Heart right ventricle (tissue), 16 donors: ENCODE measurements at regions not wholly inside any gene's neighbourhood (a gene's known extent, or its start where the extent isn't known, plus 50 kb on each side); places are given as distances from the start of the nearest gene placed in this dataset.

Experiments used
- ATAC-seq, 8 donors: fragments of 200-7000 bp; cut with Tn5 transposase; one replicate each; pipeline ENCODE4 v1.9.1; 2020; ENCODE audit warnings: mild to moderate bottlenecking in 8 of 8, moderate library complexity in 8 of 8, moderate number of reproducible peaks in 1 of 8
- DNase-seq, 2 donors: peaks; one replicate each; pipeline ENCODE4 v3.0.0-alpha.2; 2020
- H3K27ac ChIP-seq, 10 donors: fragments of 200-600 bp; sonication (generic) in 2 of 10; one replicate each; pipeline versions ENCODE4 v1.5.0 to v1.8.0; 2020 to 2022; ENCODE audit warnings: mild to moderate bottlenecking in 3 of 10
- H3K27me3 ChIP-seq, 7 donors: fragments of 200-600 bp; one replicate each; pipeline ENCODE4 v1.8.0; 2021 to 2022; ENCODE audit warnings: mild to moderate bottlenecking in 2 of 7
- H3K36me3 ChIP-seq, 9 donors: fragments of 200-600 bp; sonication (generic) in 1 of 9; one replicate each; pipeline versions ENCODE4 v1.5.0 to v1.8.0; 2020 to 2022; ENCODE audit warnings: mild to moderate bottlenecking in 2 of 9
- H3K4me1 ChIP-seq, 9 donors: fragments of 200-600 bp; sonication (generic) in 1 of 9; one replicate each; pipeline versions ENCODE4 v1.5.0 to v1.8.0; 2020 to 2022; ENCODE audit warnings: mild to moderate bottlenecking in 4 of 9
- H3K4me3 ChIP-seq, 10 donors: fragments of 200-600 bp; sonication (generic) in 2 of 10; one replicate each; pipeline versions ENCODE4 v1.5.0 to v1.8.0; 2020 to 2022; ENCODE audit warnings: mild to moderate bottlenecking in 7 of 10, moderate library complexity in 2 of 10
- H3K9me3 ChIP-seq, 11 donors: fragments of 200-600 bp in 10 of 11; sonication (generic) in 2 of 11; one replicate each; pipeline versions ENCODE4 v1.5.0 to v1.8.0; 2013 to 2022; ENCODE audit warnings: mild to moderate bottlenecking in 2 of 11, control low read depth in 1 of 11, moderate library complexity in 1 of 11
- CTCF ChIP-seq, 9 donors: fragments of 200-600 bp; sonication (generic) in 2 of 9; IDR thresholded peaks; one replicate each; pipeline versions ENCODE4 v1.5.0 to v1.8.0; 2021 to 2022; ENCODE audit warnings: antibody characterized with exemption in 9 of 9, mild to moderate bottlenecking in 5 of 9, moderate library complexity in 1 of 9
- WGBS, 2 donors: extraction: QIAGEN DNeasy Blood & Tissue Kit; methylation state at CpG; one replicate each; pipeline ENCODE4 v1.1.7; 2013; ENCODE audit warnings: inconsistent platforms in 1 of 2; 5-methylcytosine and 5-hydroxymethylcytosine counted together
- intact Hi-C, 10 donors: fragments of 100-400 bp; cut with DNase I; formaldehyde crosslinking; loops; one replicate each; pipeline versions ENCODE4 v1.11.1 to v1.14.2; 2022
- donor health status: Arrhythmogenic right ventricular cardiomyopathy.
- donor health status: ischemic (EF 13 %, LVEDD 7.1; RV severe dilation, severe dysfunction).
- donor health status: healthy with polysubstance abuse.
- donor health status: DM: no; HTN: yes; CAD: no.
- donor health status: DM: no; HTN: no; CAD: no.
- donor health status: ischemic (EF 25% LVEDD 6.9; RV normal size, moderate dysfunction).
- donor health status: ischemic (EF 25% LVEDD 5.7; RV mildly dilated, moderate dysfunction).
- donor health status: healthy.
- donor health status: DM: yes; HTN: yes; CAD: no.
- donor health status: Ischemic cardiomyopathy.
- donor health status: ischemic (EF 35%, LVEDD 5.7; RV mildly dilated, moderate dysfunction).
- donor health status: nonischemic (EF 11% LVEDD 7.7; RV severe dilation, severe dysfunction).
- donor health status: DM: yes; HTN: yes; CAD: no.
- donor health status: PGD.
- donor health status: ischemic (EF 29% LVEDD 5.4; RV normal size, mild dysfunction).
- donor health status: nonischemic (EF 23%, LVEDD 6.1; RV moderate dilation, normal function).

GRCh38 chr18:41036346-41036745, 918.7 kb upstream of the PIK3C3 start:
- peaks cover 0 to 15% (median 0%) of the 10 kb centered on the region in 11 donors for H3K9me3 ChIP-seq
- ATAC-seq, result no peak
- no peaks in the 10 kb centered on the region for H3K27me3 ChIP-seq
- no peak for DNase-seq
- no peak for TF ChIP-seq CTCF (IDR thresholded peaks at IDR 0.05)
- no peak overlapping the region for H3K4me3 ChIP-seq
- no peaks in the 10 kb centered on the region for H3K4me1 ChIP-seq
- intact Hi-C loops, result no loop called here
- 93 to 95% methylated on average over 6 of the region's 6 CpGs for whole genome bisulfite sequencing, 2 donors
- H3K27ac ChIP-seq, result no peak overlapping the region
- no peaks in the 10 kb centered on the region for H3K36me3 ChIP-seq

- WGBS, 2 donors, result 74 to 83% methylated on average over 2 of the region's 2 CpGs
- Histone ChIP-seq H3K36me3 (no peaks in the 10 kb centered on the region), H3K27ac (no peak overlapping the region), H3K4me3 (no peak overlapping the region), H3K4me1 (peaks cover 0 to 5% (median 0%) of the 10 kb centered on the region in 9 donors), H3K27me3 (no peaks in the 10 kb centered on the region), H3K9me3 (peaks cover 0 to 6% (median 0%) of the 10 kb centered on the region in 11 donors)
- DNase-seq (no peak), ATAC-seq (no peak)
- no peak for TF ChIP-seq CTCF (IDR thresholded peaks at IDR 0.05)
- intact Hi-C loops, result no loop called here
Observed at GRCh38 chr18:41034413-41034812, 920.6 kb upstream of the PIK3C3 start.

- Histone ChIP-seq H3K4me1 (peaks cover 0 to 5% (median 0%) of the 10 kb centered on the region in 9 donors), H3K9me3 (no peaks in the 10 kb centered on the region), H3K27me3 (no peaks in the 10 kb centered on the region), H3K27ac (no peak overlapping the region), H3K4me3 (no peak overlapping the region), H3K36me3 (no peaks in the 10 kb centered on the region)
- no peak for TF ChIP-seq CTCF (IDR thresholded peaks at IDR 0.05)
- ATAC-seq (no peak), DNase-seq (no peak)
- intact Hi-C loops, result loop anchor here in 1 of 10 donors (10.0 kb wide), 1 partner anchor 49 kb away; no protein-coding TSS in a partner anchor
- WGBS, 2 donors, result 56 to 62% methylated on average over 1 of the region's 1 CpG
Observed at GRCh38 chr18:41025666-41026065, 929.4 kb upstream of the PIK3C3 start.

GRCh38 chr18:41024792-41025191, 930.2 kb upstream of the PIK3C3 start:
- TF ChIP-seq CTCF (IDR thresholded peaks at IDR 0.05), result no peak
- intact Hi-C loops, result loop anchor here in 1 of 10 donors (10.0 kb wide), 1 partner anchor 50 kb away; no protein-coding TSS in a partner anchor
- H3K36me3 ChIP-seq, result no peaks in the 10 kb centered on the region
- H3K4me1 ChIP-seq, result no peaks in the 10 kb centered on the region
- peaks cover 0 to under 1% (median 0%) of the 10 kb centered on the region in 11 donors for H3K9me3 ChIP-seq
- ATAC-seq (no peak), DNase-seq (no peak)
- no peaks in the 10 kb centered on the region for H3K27me3 ChIP-seq
- no peak overlapping the region for H3K4me3 ChIP-seq
- no peak overlapping the region for H3K27ac ChIP-seq
- 93 to 98% methylated on average over 2 of the region's 2 CpGs for WGBS, 2 donors
